LNCaP clone FGC (cell line): ENCODE measurements at regions not wholly inside any gene's neighbourhood (a gene's known extent, or its start where the extent isn't known, plus 50 kb on each side); places are given as distances from the start of the nearest gene placed in this dataset.

Experiments used
- DNase-seq: peaks from one replicate; pipeline ENCODE4 v3.0.0-alpha.2; 2011; ENCODE audit warnings: low read depth
- H3K4me3 ChIP-seq: 2 replicates; pipeline ENCODE4 v1.5.1; 2011; ENCODE audit warnings: mild to moderate bottlenecking, low read depth, low read length, control low read depth
- TF ChIP-seq, protein P1 (sequence below): IDR thresholded peaks from 2 replicates; pipeline ENCODE4 v1.5.1; 2012; ENCODE audit warnings: mild to moderate bottlenecking; ENCODE audit not compliant: control insufficient read depth, insufficient read depth; ENCODE audit errors: extremely low read depth

- no peak for DNase-seq
- TF ChIP-seq, protein P1, sequence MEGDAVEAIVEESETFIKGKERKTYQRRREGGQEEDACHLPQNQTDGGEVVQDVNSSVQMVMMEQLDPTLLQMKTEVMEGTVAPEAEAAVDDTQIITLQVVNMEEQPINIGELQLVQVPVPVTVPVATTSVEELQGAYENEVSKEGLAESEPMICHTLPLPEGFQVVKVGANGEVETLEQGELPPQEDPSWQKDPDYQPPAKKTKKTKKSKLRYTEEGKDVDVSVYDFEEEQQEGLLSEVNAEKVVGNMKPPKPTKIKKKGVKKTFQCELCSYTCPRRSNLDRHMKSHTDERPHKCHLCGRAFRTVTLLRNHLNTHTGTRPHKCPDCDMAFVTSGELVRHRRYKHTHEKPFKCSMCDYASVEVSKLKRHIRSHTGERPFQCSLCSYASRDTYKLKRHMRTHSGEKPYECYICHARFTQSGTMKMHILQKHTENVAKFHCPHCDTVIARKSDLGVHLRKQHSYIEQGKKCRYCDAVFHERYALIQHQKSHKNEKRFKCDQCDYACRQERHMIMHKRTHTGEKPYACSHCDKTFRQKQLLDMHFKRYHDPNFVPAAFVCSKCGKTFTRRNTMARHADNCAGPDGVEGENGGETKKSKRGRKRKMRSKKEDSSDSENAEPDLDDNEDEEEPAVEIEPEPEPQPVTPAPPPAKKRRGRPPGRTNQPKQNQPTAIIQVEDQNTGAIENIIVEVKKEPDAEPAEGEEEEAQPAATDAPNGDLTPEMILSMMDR = no peak
- no peak overlapping the region for H3K4me3 ChIP-seq
Observed at GRCh38 chr16:7031031-7031430, 301.6 kb upstream of the RBFOX1 start.

DNA sequence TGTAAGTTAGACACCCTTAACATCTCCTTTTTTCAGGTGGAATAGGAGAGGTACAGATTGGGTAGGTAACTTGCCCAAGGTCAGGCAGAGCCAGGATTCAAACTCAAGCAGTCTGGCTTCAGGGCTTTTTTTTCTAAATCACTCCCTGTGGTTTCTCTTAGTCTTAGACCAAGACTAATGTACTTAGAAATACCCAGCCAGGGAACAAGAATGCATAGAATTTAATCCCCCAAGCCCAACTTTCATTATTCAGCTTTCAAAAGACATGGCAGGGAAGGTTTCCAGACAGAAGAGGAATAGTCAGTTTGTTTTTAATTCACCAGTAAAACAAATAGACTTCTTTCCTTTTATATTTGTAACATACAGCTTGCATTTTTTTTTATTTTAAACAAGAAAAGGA lies 305.2 kb upstream of the RBFOX1 start:
- H3K4me3 ChIP-seq = no peak overlapping the region
- TF ChIP-seq, protein P1 = no peak
- DNase-seq = no peak

DNA sequence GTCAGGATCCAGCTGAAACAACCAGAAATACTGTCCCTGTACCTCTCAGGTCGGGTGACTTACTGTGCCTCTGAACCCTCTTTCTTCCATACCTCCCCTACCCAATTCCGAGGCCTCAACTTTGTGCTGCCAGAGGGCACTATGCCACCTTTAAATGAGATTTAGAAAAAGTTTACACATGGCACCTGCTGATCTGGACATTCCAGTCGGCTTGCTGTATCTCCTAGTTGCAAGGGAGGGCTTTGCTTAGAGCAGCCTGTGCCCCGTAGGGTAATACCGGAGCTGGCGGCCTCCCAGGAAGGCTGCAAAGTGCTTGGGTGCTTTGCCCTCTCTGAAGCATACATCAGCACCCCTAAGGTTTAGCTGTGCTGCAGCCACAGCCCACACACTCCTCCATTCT lies 306.0 kb upstream of the RBFOX1 start:
- H3K4me3 ChIP-seq = no peak overlapping the region
- TF ChIP-seq, protein P1 = no peak
- no peak for DNase-seq

- TF ChIP-seq, protein P1 = peak; percentile 81
- no peak overlapping the region for H3K4me3 ChIP-seq
- DNase-seq = peak; percentile 2
Observed at GRCh38 chr16:7025616-7026190, 306.9 kb upstream of the RBFOX1 start.

DNA sequence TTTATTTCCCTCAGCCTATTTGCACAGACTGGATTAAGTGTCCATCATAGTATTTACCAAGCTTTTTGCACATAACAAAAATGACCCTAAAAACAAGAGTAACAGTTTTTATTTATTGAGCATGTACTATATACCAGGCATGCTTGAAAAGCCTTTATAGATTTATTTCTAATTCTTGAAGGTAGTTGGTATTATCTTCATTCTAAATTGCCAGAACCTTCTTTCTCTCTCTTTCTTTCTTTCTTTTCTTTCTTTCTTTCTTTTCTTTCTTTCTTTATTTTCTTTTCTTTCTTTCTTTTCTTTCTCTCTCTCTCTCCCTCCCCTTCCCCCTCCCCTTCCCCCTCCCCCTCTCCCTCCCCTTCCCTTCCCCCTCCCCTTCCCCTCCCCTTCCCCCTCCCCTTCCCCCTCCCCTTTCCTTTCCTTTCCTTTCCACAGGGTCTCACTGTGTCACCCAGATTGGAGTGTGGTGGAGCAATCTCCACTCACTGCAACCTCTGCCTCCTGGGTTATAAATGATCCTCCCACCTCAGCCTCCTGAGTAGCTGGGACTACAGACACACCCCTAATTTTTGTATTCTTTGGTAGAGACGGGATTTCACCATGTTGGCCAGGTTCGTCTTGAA lies 310.9 kb upstream of the RBFOX1 start:
- DNase-seq = no peak
- TF ChIP-seq, protein P1 = no peak
- H3K4me3 ChIP-seq = no peak overlapping the region

GRCh38 chr16:7017006-7017662 lies 315.5 kb upstream of the RBFOX1 start:
- TF ChIP-seq, protein P1 = no peak
- DNase-seq = no peak
- no peak overlapping the region for H3K4me3 ChIP-seq
